ENCODE measurements at regions not wholly inside any gene's neighbourhood (a gene's known extent, or its start where the extent isn't known, plus 50 kb on each side); places are given as distances from the start of the nearest gene placed in this dataset.

GRCh38 chr16:8088820-8089338 lies 501.4 kb downstream of the TMEM114 start:
- Histone ChIP-seq H3K27ac (no peak overlapping the region), H3K36me3 (no peaks in the 10 kb centered on the region), H3K9me3 (no peaks in the 10 kb centered on the region), H3K4me1 (no peaks in the 10 kb centered on the region), H3K4me3 (no peak overlapping the region), H3K27me3 (no peaks in the 10 kb centered on the region)
- WGBS, 2 donors: 87 to 94% methylated on average over 2 of the region's 2 CpGs
- intact Hi-C loops (cut with DNase I): no loop called here
- TF ChIP-seq CTCF (IDR thresholded peaks at IDR 0.05): no peak
- TF ChIP-seq POLR2A (IDR thresholded peaks at IDR 0.05): no peak
- DNase-seq: no peak

- H3K9me3 ChIP-seq: no peaks in the 10 kb centered on the region
- no peaks in the 10 kb centered on the region for H3K27me3 ChIP-seq
- intact Hi-C loops (cut with DNase I): no loop called here
- no peak overlapping the region for H3K4me3 ChIP-seq
- no peak overlapping the region for H3K27ac ChIP-seq
- TF ChIP-seq POLR2A (IDR thresholded peaks at IDR 0.05) (no peak), CTCF (IDR thresholded peaks at IDR 0.05) (no peak)
- WGBS, 2 donors: 16 to 35% methylated on average over 5 of the region's 5 CpGs
- no peaks in the 10 kb centered on the region for H3K4me1 ChIP-seq
- no peak for DNase-seq
- no peaks in the 10 kb centered on the region for H3K36me3 ChIP-seq
Observed at GRCh38 chr16:8087597-8088289, 502.6 kb downstream of the TMEM114 start.

DNA sequence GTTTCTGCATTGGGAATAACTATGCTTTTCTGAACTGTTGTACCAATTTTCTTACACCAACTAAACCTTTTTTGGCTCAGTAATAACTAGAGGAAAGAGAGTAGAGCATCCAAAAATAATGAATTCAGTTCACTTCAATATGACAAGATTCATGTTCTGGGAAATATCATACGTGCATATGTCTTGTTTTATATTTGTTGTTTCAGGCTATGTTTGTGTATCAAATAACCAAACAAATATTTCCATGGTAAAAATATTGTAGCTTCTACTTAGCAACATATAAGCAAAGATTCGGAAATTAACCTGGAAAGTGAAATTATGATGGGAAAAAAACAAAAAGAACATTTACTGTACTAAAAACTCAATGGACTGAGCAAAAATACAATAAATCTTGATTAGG lies 503.2 kb downstream of the TMEM114 start:
- TF ChIP-seq CTCF (IDR thresholded peaks at IDR 0.05) (no peak), POLR2A (IDR thresholded peaks at IDR 0.05) (no peak)
- Histone ChIP-seq H3K9me3 (no peaks in the 10 kb centered on the region), H3K36me3 (no peaks in the 10 kb centered on the region), H3K27me3 (no peaks in the 10 kb centered on the region), H3K27ac (no peak overlapping the region), H3K4me1 (no peaks in the 10 kb centered on the region), H3K4me3 (no peak overlapping the region)
- DNase-seq: no peak
- intact Hi-C loops (cut with DNase I): no loop called here
- 58 to 59% methylated on average over 2 of the region's 2 CpGs for WGBS, 2 donors

DNA sequence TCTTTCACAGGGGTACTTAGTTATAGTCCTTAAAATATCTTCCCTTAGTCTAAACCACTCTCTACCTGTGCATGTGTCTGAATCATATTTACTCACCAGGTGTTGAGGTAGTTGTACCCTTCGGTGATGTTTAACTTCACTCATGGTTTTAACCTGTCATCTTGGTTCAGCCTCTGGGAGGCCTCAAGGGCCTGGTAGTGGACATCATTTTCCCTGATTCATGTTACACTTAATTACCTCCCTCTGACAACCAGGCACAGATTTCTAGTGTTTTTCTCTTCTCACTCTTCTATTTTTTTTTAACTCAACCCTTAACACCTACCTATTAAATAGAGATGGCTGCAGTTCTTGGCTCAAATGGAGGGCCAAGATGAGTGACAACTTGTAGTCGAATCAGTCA lies 505.4 kb downstream of the TMEM114 start:
- no peaks in the 10 kb centered on the region for H3K36me3 ChIP-seq
- H3K4me1 ChIP-seq: no peaks in the 10 kb centered on the region
- TF ChIP-seq CTCF (IDR thresholded peaks at IDR 0.05) (no peak), POLR2A (IDR thresholded peaks at IDR 0.05) (no peak)
- H3K9me3 ChIP-seq: no peaks in the 10 kb centered on the region
- H3K27me3 ChIP-seq: no peaks in the 10 kb centered on the region
- no peak overlapping the region for H3K27ac ChIP-seq
- intact Hi-C loops (cut with DNase I): no loop called here
- 78 to 82% methylated on average over 2 of the region's 2 CpGs for WGBS, 2 donors
- no peak overlapping the region for H3K4me3 ChIP-seq
- DNase-seq: no peak

- 53 to 69% methylated on average over 1 of the region's 1 CpG for WGBS, 2 donors
- no peaks in the 10 kb centered on the region for H3K4me1 ChIP-seq
- TF ChIP-seq POLR2A (IDR thresholded peaks at IDR 0.05) (no peak), CTCF (IDR thresholded peaks at IDR 0.05) (no peak)
Observed at GRCh38 chr16:8084302-8084701, 506.0 kb downstream of the TMEM114 start.

More at GRCh38 chr16:8084302-8084701, 506.0 kb downstream of the TMEM114 start:
- Histone ChIP-seq H3K36me3 (no peaks in the 10 kb centered on the region), H3K27me3 (no peaks in the 10 kb centered on the region), H3K4me3 (no peak overlapping the region), H3K9me3 (no peaks in the 10 kb centered on the region), H3K27ac (no peak overlapping the region)
- intact Hi-C loops (cut with DNase I): no loop called here
- no peak for DNase-seq
